Vagina (tissue), 2 donors: ENCODE measurements at regions not wholly inside any gene's neighbourhood (a gene's known extent, or its start where the extent isn't known, plus 50 kb on each side); places are given as distances from the start of the nearest gene placed in this dataset.

Experiments used
- CTCF ChIP-seq, 3 experiments: fragments of 450-650 bp in 2 of 3; fragments of 200-600 bp in 1 of 3; sonication (generic) in 1 of 3; IDR thresholded peaks; one replicate each; pipeline ENCODE4 v1.5.1; 2017 to 2019; ENCODE audit warnings: antibody characterized with exemption in 3 of 3, mild to moderate bottlenecking in 2 of 3, moderate library complexity in 2 of 3
- POLR2A ChIP-seq, 2 donors: fragments of 450-650 bp; IDR thresholded peaks; one replicate each; pipeline ENCODE4 v1.6.1; 2017; ENCODE audit warnings: antibody characterized with exemption in 2 of 2, mild to moderate bottlenecking in 2 of 2, moderate library complexity in 2 of 2
- POLR2AphosphoS5 ChIP-seq, 2 donors: sonication (generic); formaldehyde crosslinking; IDR thresholded peaks; one replicate each; pipeline ENCODE4 v1.9.0; 2017; ENCODE audit warnings: antibody characterized with exemption in 2 of 2, mild to moderate bottlenecking in 2 of 2, low read depth in 1 of 2; ENCODE audit not compliant: insufficient read depth in 1 of 2

- TF ChIP-seq CTCF (IDR thresholded peaks at IDR 0.05) (no peak), POLR2A (IDR thresholded peaks at IDR 0.05) (no peak), POLR2AphosphoS5 (IDR thresholded peaks at IDR 0.05; ENCODE audit: insufficient read depth in 1 of 2, low read depth in 1 of 2) (no peak)
Observed at GRCh38 chr12:124706363-124706762, 139.0 kb upstream of the NCOR2 start.
